ENCODE measurements at regions not wholly inside any gene's neighbourhood (a gene's known extent, or its start where the extent isn't known, plus 50 kb on each side); places are given as distances from the start of the nearest gene placed in this dataset.

- DNase-seq (ENCODE audit: insufficient read length, low spot score, missing footprints): no peak
- no peak overlapping the region for H2AFZ ChIP-seq (ENCODE audit: low read length)
- no peaks in the 10 kb centered on the region for H3K79me2 ChIP-seq (ENCODE audit: insufficient read depth, low read length)
- H3K36me3 ChIP-seq (ENCODE audit: insufficient read depth, low read length): no peaks in the 10 kb centered on the region
- H3K4me3 ChIP-seq (ENCODE audit: insufficient read depth, low read length): no peak overlapping the region
- peaks cover 37% of the 10 kb centered on the region for H3K4me1 ChIP-seq (ENCODE audit: insufficient read depth, low read length)
- H3K27ac ChIP-seq (ENCODE audit: low read depth, low read length): no peak overlapping the region
- no peaks in the 10 kb centered on the region for H3K27me3 ChIP-seq (ENCODE audit: insufficient read depth, low read length)
- H3K9me3 ChIP-seq (ENCODE audit: low read depth, low read length): no peaks in the 10 kb centered on the region
- H4K20me1 ChIP-seq (ENCODE audit: insufficient read depth, low read length): no peaks in the 10 kb centered on the region
- TF ChIP-seq, protein P1, sequence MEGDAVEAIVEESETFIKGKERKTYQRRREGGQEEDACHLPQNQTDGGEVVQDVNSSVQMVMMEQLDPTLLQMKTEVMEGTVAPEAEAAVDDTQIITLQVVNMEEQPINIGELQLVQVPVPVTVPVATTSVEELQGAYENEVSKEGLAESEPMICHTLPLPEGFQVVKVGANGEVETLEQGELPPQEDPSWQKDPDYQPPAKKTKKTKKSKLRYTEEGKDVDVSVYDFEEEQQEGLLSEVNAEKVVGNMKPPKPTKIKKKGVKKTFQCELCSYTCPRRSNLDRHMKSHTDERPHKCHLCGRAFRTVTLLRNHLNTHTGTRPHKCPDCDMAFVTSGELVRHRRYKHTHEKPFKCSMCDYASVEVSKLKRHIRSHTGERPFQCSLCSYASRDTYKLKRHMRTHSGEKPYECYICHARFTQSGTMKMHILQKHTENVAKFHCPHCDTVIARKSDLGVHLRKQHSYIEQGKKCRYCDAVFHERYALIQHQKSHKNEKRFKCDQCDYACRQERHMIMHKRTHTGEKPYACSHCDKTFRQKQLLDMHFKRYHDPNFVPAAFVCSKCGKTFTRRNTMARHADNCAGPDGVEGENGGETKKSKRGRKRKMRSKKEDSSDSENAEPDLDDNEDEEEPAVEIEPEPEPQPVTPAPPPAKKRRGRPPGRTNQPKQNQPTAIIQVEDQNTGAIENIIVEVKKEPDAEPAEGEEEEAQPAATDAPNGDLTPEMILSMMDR (IDR thresholded peaks at IDR 0.05; ENCODE audit: extremely low read depth, low read depth, low read length): no peak
- H3K4me2 ChIP-seq (ENCODE audit: insufficient read depth, low read length): no peak overlapping the region
Measured at GRCh38 chr7:46489106-46489505, 568.0 kb upstream of the IGFBP3 start.

- DNase-seq (ENCODE audit: insufficient read length, low spot score, missing footprints): no peak
- Histone ChIP-seq H3K27me3 (ENCODE audit: insufficient read depth, low read length) (no peaks in the 10 kb centered on the region), H3K27ac (ENCODE audit: low read depth, low read length) (no peak overlapping the region), H3K36me3 (ENCODE audit: insufficient read depth, low read length) (no peaks in the 10 kb centered on the region), H3K4me2 (ENCODE audit: insufficient read depth, low read length) (no peak overlapping the region), H2AFZ (ENCODE audit: low read length) (peak overlapping the region; percentile 43), H3K4me3 (ENCODE audit: insufficient read depth, low read length) (no peak overlapping the region), H4K20me1 (ENCODE audit: insufficient read depth, low read length) (no peaks in the 10 kb centered on the region), H3K9me3 (ENCODE audit: low read depth, low read length) (no peaks in the 10 kb centered on the region), H3K79me2 (ENCODE audit: insufficient read depth, low read length) (no peaks in the 10 kb centered on the region), H3K4me1 (ENCODE audit: insufficient read depth, low read length) (peaks cover 32% of the 10 kb centered on the region)
- TF ChIP-seq, protein P1 (IDR thresholded peaks at IDR 0.05; ENCODE audit: extremely low read depth, low read depth, low read length): no peak
Measured at GRCh38 chr7:46488607-46489006, 567.5 kb upstream of the IGFBP3 start.

DNA sequence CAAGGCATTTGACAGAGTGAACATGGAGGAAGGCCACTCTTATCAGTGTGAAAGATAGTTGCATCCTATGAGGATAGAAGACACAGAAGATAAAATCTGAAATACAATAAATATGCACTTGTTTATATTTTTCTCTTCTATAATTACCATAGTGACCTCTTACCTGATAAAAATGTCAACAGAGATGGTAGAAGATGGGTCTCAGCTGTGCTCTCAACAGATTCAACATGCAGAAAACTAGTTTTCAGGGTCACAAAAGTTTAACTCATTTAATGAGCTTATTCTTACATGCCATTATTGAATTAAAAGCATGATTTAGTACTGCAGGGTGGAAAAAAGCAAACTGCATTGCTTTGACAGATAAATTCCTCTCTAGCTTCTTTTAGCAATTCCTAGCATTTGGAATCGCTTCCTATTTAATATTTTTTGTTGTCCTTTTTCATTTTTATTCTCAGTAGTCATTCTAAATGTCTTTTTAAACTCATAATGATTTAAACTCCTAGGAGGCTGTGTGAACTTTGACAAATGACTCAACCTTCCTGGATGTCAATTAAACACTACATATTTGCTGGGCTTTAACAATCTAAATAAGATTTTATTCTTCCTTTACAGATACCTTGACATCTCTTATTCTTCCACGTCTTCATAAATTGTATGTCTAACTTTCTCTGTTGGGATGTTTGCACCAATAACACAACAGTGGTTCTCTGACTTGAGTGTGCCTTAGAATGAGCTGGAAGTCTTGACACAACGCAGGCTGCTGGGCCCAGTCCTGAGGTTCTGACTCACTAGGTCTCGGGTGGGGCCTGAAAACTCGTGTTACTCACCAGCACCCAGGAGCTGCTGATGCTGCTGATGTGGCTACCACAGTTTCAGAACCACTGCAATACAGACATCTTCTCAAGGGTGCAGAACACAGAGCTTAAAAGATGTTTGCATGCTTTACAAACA lies 565.5 kb upstream of the IGFBP3 start:
- no peak overlapping the region for H2AFZ ChIP-seq (ENCODE audit: low read length)
- H3K9me3 ChIP-seq (ENCODE audit: low read depth, low read length): no peaks in the 10 kb centered on the region
- no peaks in the 10 kb centered on the region for H3K27me3 ChIP-seq (ENCODE audit: insufficient read depth, low read length)
- H3K79me2 ChIP-seq (ENCODE audit: insufficient read depth, low read length): no peaks in the 10 kb centered on the region
- TF ChIP-seq, protein P1 (IDR thresholded peaks at IDR 0.05; ENCODE audit: extremely low read depth, low read depth, low read length): no peak
- H4K20me1 ChIP-seq (ENCODE audit: insufficient read depth, low read length): no peaks in the 10 kb centered on the region
- no peaks in the 10 kb centered on the region for H3K36me3 ChIP-seq (ENCODE audit: insufficient read depth, low read length)
- peak; percentile 57 for DNase-seq (ENCODE audit: insufficient read length, low spot score, missing footprints)
- H3K4me2 ChIP-seq (ENCODE audit: insufficient read depth, low read length): peak overlapping the region; percentile 52
- H3K27ac ChIP-seq (ENCODE audit: low read depth, low read length): peak overlapping the region; percentile 89
- no peak overlapping the region for H3K4me3 ChIP-seq (ENCODE audit: insufficient read depth, low read length)
- peaks cover 30% of the 10 kb centered on the region for H3K4me1 ChIP-seq (ENCODE audit: insufficient read depth, low read length)

GRCh38 chr7:46485481-46486065 lies 564.5 kb upstream of the IGFBP3 start:
- Histone ChIP-seq H3K36me3 (ENCODE audit: insufficient read depth, low read length) (no peaks in the 10 kb centered on the region), H2AFZ (ENCODE audit: low read length) (no peak overlapping the region), H3K27ac (ENCODE audit: low read depth, low read length) (peak overlapping the region; percentile 89), H4K20me1 (ENCODE audit: insufficient read depth, low read length) (no peaks in the 10 kb centered on the region), H3K4me3 (ENCODE audit: insufficient read depth, low read length) (no peak overlapping the region), H3K79me2 (ENCODE audit: insufficient read depth, low read length) (no peaks in the 10 kb centered on the region), H3K4me1 (ENCODE audit: insufficient read depth, low read length) (peaks cover 30% of the 10 kb centered on the region), H3K27me3 (ENCODE audit: insufficient read depth, low read length) (no peaks in the 10 kb centered on the region), H3K9me3 (ENCODE audit: low read depth, low read length) (no peaks in the 10 kb centered on the region), H3K4me2 (ENCODE audit: insufficient read depth, low read length) (peak overlapping the region; percentile 52)
- DNase-seq (ENCODE audit: insufficient read length, low spot score, missing footprints): peak; percentile 57
- TF ChIP-seq, protein P1 (IDR thresholded peaks at IDR 0.05; ENCODE audit: extremely low read depth, low read depth, low read length): peak; percentile 51

All from osteoblast (primary cell).